ENCODE measurements at regions not wholly inside any gene's neighbourhood (a gene's known extent, or its start where the extent isn't known, plus 50 kb on each side); places are given as distances from the start of the nearest gene placed in this dataset.

DNA sequence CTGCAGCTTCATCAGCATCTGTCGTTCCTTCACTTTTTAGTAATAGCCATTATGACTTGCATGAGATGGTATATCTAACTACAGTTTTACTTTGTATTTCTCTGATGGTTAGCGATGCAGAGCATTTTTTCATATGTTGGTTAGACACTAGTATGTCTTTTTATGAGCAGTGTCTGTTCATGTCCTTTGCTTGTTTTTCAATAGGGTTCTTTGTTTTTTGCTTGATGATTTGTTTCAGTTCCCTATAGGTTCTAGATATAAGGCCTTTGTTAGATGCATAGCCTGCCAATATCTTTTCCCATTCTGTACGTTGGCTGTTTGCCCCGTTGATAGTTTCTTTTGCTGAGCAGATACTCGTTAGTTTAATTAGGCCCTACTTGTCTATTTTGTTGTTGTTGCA lies 487.2 kb upstream of the BCHE start:
- no peak overlapping the region for H3K27ac Mint-ChIP-seq
- Histone ChIP-seq H3K27me3 (ENCODE audit: control insufficient read depth in 1 of 2, insufficient read depth in 2 of 2, low read length in 2 of 2) (no peaks in the 10 kb centered on the region), H3K27ac (ENCODE audit: low read depth in 1 of 2, low read length in 2 of 2) (no peak overlapping the region), H3K4me1 (ENCODE audit: insufficient read depth, low read length) (no peaks in the 10 kb centered on the region), H3K9me3 (ENCODE audit: control insufficient read depth in 1 of 2, insufficient read depth in 1 of 2, low read length in 2 of 2) (peaks cover 0 to 4% of the 10 kb centered on the region in 2 experiments), H3K4me3 (ENCODE audit: low read length) (no peak overlapping the region), H3K36me3 (ENCODE audit: insufficient read depth, low read length) (no peaks in the 10 kb centered on the region)
- no peaks in the 10 kb centered on the region for H3K36me3 Mint-ChIP-seq (ENCODE audit: low read depth)
- CTCF ChIA-PET: no interaction called here
- no peak for ATAC-seq (ENCODE audit: poor library complexity)
- intact Hi-C loops (cut with DNase I, micrococcal nuclease): no loop called here
- TF ChIP-seq, protein P1, sequence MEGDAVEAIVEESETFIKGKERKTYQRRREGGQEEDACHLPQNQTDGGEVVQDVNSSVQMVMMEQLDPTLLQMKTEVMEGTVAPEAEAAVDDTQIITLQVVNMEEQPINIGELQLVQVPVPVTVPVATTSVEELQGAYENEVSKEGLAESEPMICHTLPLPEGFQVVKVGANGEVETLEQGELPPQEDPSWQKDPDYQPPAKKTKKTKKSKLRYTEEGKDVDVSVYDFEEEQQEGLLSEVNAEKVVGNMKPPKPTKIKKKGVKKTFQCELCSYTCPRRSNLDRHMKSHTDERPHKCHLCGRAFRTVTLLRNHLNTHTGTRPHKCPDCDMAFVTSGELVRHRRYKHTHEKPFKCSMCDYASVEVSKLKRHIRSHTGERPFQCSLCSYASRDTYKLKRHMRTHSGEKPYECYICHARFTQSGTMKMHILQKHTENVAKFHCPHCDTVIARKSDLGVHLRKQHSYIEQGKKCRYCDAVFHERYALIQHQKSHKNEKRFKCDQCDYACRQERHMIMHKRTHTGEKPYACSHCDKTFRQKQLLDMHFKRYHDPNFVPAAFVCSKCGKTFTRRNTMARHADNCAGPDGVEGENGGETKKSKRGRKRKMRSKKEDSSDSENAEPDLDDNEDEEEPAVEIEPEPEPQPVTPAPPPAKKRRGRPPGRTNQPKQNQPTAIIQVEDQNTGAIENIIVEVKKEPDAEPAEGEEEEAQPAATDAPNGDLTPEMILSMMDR (IDR thresholded peaks at IDR 0.05): no peak
- no peaks in the 10 kb centered on the region for H3K4me1 Mint-ChIP-seq (ENCODE audit: low read depth)
- no peak for DNase-seq
- peaks cover 20% of the 10 kb centered on the region for H3K9me3 Mint-ChIP-seq
- H3K4me3 Mint-ChIP-seq: no peak overlapping the region
- POLR2A ChIA-PET: no interaction called here
- no peaks in the 10 kb centered on the region for H3K27me3 Mint-ChIP-seq

- no peaks in the 10 kb centered on the region for H3K36me3 Mint-ChIP-seq (ENCODE audit: low read depth)
- intact Hi-C loops (cut with DNase I, micrococcal nuclease): no loop called here
- Histone ChIP-seq H3K36me3 (ENCODE audit: insufficient read depth, low read length) (no peaks in the 10 kb centered on the region), H3K4me1 (ENCODE audit: insufficient read depth, low read length) (no peaks in the 10 kb centered on the region), H3K27ac (ENCODE audit: low read depth in 1 of 2, low read length in 2 of 2) (no peak overlapping the region), H3K27me3 (ENCODE audit: control insufficient read depth in 1 of 2, insufficient read depth in 2 of 2, low read length in 2 of 2) (no peaks in the 10 kb centered on the region), H3K9me3 (ENCODE audit: control insufficient read depth in 1 of 2, insufficient read depth in 1 of 2, low read length in 2 of 2) (peaks cover 0 to 7% of the 10 kb centered on the region in 2 experiments), H3K4me3 (ENCODE audit: low read length) (no peak overlapping the region)
- TF ChIP-seq, protein P1 (IDR thresholded peaks at IDR 0.05): no peak
- POLR2A ChIA-PET: no interaction called here
- H3K27me3 Mint-ChIP-seq: no peaks in the 10 kb centered on the region
- H3K4me3 Mint-ChIP-seq: no peak overlapping the region
- H3K4me1 Mint-ChIP-seq (ENCODE audit: low read depth): no peaks in the 10 kb centered on the region
- no peak for ATAC-seq (ENCODE audit: poor library complexity)
- DNase-seq: no peak
- peaks cover 19% of the 10 kb centered on the region for H3K9me3 Mint-ChIP-seq
- H3K27ac Mint-ChIP-seq: no peak overlapping the region
- CTCF ChIA-PET: no interaction called here
These were observed 485.2 kb upstream of the BCHE start for GRCh38 chr3:166322391-166322790.

- ChIA-PET POLR2A (no interaction called here), CTCF (no interaction called here)
- Mint-ChIP-seq H3K27ac (no peak overlapping the region), H3K4me3 (no peak overlapping the region), H3K9me3 (peaks cover 6% of the 10 kb centered on the region), H3K36me3 (ENCODE audit: low read depth) (no peaks in the 10 kb centered on the region), H3K27me3 (no peaks in the 10 kb centered on the region), H3K4me1 (ENCODE audit: low read depth) (no peaks in the 10 kb centered on the region)
- H3K27me3 ChIP-seq (ENCODE audit: control insufficient read depth in 1 of 2, insufficient read depth in 2 of 2, low read length in 2 of 2): no peaks in the 10 kb centered on the region
- ATAC-seq (ENCODE audit: poor library complexity): no peak
- no peaks in the 10 kb centered on the region for H3K36me3 ChIP-seq (ENCODE audit: insufficient read depth, low read length)
- H3K4me1 ChIP-seq (ENCODE audit: insufficient read depth, low read length): no peaks in the 10 kb centered on the region
- H3K4me3 ChIP-seq (ENCODE audit: low read length): no peak overlapping the region
- peaks cover 0 to 3% of the 10 kb centered on the region in 2 experiments for H3K9me3 ChIP-seq (ENCODE audit: control insufficient read depth in 1 of 2, insufficient read depth in 1 of 2, low read length in 2 of 2)
- no peak for DNase-seq
- no peak overlapping the region for H3K27ac ChIP-seq (ENCODE audit: low read depth in 1 of 2, low read length in 2 of 2)
- intact Hi-C loops (cut with DNase I, micrococcal nuclease): no loop called here
- TF ChIP-seq, protein P1 (IDR thresholded peaks at IDR 0.05): no peak
These were observed 470.6 kb upstream of the BCHE start for GRCh38 chr3:166307756-166308350.

Measured in CD4-positive, alpha-beta T cell (primary cell).